Stomach (tissue), 4 donors: ENCODE measurements at regions not wholly inside any gene's neighbourhood (a gene's known extent, or its start where the extent isn't known, plus 50 kb on each side); places are given as distances from the start of the nearest gene placed in this dataset.

ENCODE experiments used
- CTCF ChIP-seq, 7 experiments: fragments of 450-650 bp in 4 of 7; fragments of 200-600 bp in 3 of 7; sonication (generic) in 3 of 7; IDR thresholded peaks; one replicate each; pipeline ENCODE4 v1.5.1; 2016 to 2019; ENCODE audit warnings: antibody characterized with exemption in 7 of 7, control low read depth in 2 of 7, mild to moderate bottlenecking in 1 of 7
- POLR2AphosphoS5 ChIP-seq, 3 donors: sonication (generic); formaldehyde crosslinking; IDR thresholded peaks; one replicate each; pipeline ENCODE4 v1.6.1; 2016; ENCODE audit warnings: antibody characterized with exemption in 3 of 3

- no peak for TF ChIP-seq CTCF (IDR thresholded peaks at IDR 0.05)
- TF ChIP-seq POLR2AphosphoS5 (IDR thresholded peaks at IDR 0.05) = no peak
These were observed 809.6 kb upstream of the FRG1 start for GRCh38 chr4:189131118-189131517.
